ENCODE measurements at regions not wholly inside any gene's neighbourhood (a gene's known extent, or its start where the extent isn't known, plus 50 kb on each side); places are given as distances from the start of the nearest gene placed in this dataset.

GRCh38 chr6:88238901-88239300, 72.8 kb upstream of the CNR1 start:
- TF ChIP-seq EZH2 (IDR thresholded peaks at IDR 0.05; ENCODE audit: borderline replicate concordance, low read depth, low read length, severe bottlenecking) (no peak), CTCF (IDR thresholded peaks at IDR 0.05; ENCODE audit: borderline replicate concordance, extremely low read depth, low read length, poor library complexity, severe bottlenecking) (no peak)
- Histone ChIP-seq H3K4me3 (ENCODE audit: low read depth in 1 of 2, low read length in 2 of 2) (no peak overlapping the region), H2AFZ (ENCODE audit: low read depth, low read length) (no peak overlapping the region), H3K4me2 (ENCODE audit: insufficient read depth, low read length) (no peak overlapping the region), H3K79me2 (ENCODE audit: insufficient read depth, low read length) (no peaks in the 10 kb centered on the region), H4K20me1 (ENCODE audit: insufficient read depth, low read length) (no peaks in the 10 kb centered on the region), H3K9me3 (ENCODE audit: insufficient read depth, low read length, severe bottlenecking) (no peaks in the 10 kb centered on the region), H3K9ac (ENCODE audit: low read depth, low read length) (no peak overlapping the region), H3K27ac (ENCODE audit: low read length) (no peak overlapping the region), H3K36me3 (ENCODE audit: insufficient read depth, low read length) (no peaks in the 10 kb centered on the region), H3K4me1 (ENCODE audit: insufficient read depth, low read length) (no peaks in the 10 kb centered on the region), H3K27me3 (ENCODE audit: insufficient read depth, low read length, poor library complexity) (no peaks in the 10 kb centered on the region)
- ATAC-seq (ENCODE audit: insufficient read depth, low read depth) = no peak
- no peak for DNase-seq

- Histone ChIP-seq H3K9ac (ENCODE audit: low read depth, low read length) (no peak overlapping the region), H3K79me2 (ENCODE audit: insufficient read depth, low read length) (no peaks in the 10 kb centered on the region), H3K36me3 (ENCODE audit: insufficient read depth, low read length) (no peaks in the 10 kb centered on the region), H3K9me3 (ENCODE audit: insufficient read depth, low read length, severe bottlenecking) (no peaks in the 10 kb centered on the region), H3K4me1 (ENCODE audit: insufficient read depth, low read length) (no peaks in the 10 kb centered on the region), H4K20me1 (ENCODE audit: insufficient read depth, low read length) (no peaks in the 10 kb centered on the region), H3K27ac (ENCODE audit: low read length) (no peak overlapping the region), H3K27me3 (ENCODE audit: insufficient read depth, low read length, poor library complexity) (no peaks in the 10 kb centered on the region), H3K4me3 (ENCODE audit: low read depth in 1 of 2, low read length in 2 of 2) (no peak overlapping the region), H2AFZ (ENCODE audit: low read depth, low read length) (no peak overlapping the region), H3K4me2 (ENCODE audit: insufficient read depth, low read length) (no peak overlapping the region)
- TF ChIP-seq CTCF (IDR thresholded peaks at IDR 0.05; ENCODE audit: borderline replicate concordance, extremely low read depth, low read length, poor library complexity, severe bottlenecking) (peak; percentile 27), EZH2 (IDR thresholded peaks at IDR 0.05; ENCODE audit: borderline replicate concordance, low read depth, low read length, severe bottlenecking) (no peak)
- DNase-seq = no peak
- ATAC-seq (ENCODE audit: insufficient read depth, low read depth) = no peak
These were observed 71.9 kb upstream of the CNR1 start for GRCh38 chr6:88238065-88238464.

- no peak for TF ChIP-seq EZH2 (IDR thresholded peaks at IDR 0.05; ENCODE audit: borderline replicate concordance, low read depth, low read length, severe bottlenecking)
- no peak for TF ChIP-seq CTCF (IDR thresholded peaks at IDR 0.05; ENCODE audit: borderline replicate concordance, extremely low read depth, low read length, poor library complexity, severe bottlenecking)
- DNase-seq (no peak), ATAC-seq (ENCODE audit: insufficient read depth, low read depth) (no peak)
- H3K9me3 ChIP-seq (ENCODE audit: insufficient read depth, low read length, severe bottlenecking) = no peaks in the 10 kb centered on the region
- no peaks in the 10 kb centered on the region for H3K36me3 ChIP-seq (ENCODE audit: insufficient read depth, low read length)
- no peak overlapping the region for H3K4me3 ChIP-seq (ENCODE audit: low read depth in 1 of 2, low read length in 2 of 2)
- no peak overlapping the region for H3K27ac ChIP-seq (ENCODE audit: low read length)
- H3K27me3 ChIP-seq (ENCODE audit: insufficient read depth, low read length, poor library complexity) = no peaks in the 10 kb centered on the region
- no peak overlapping the region for H2AFZ ChIP-seq (ENCODE audit: low read depth, low read length)
- no peaks in the 10 kb centered on the region for H3K79me2 ChIP-seq (ENCODE audit: insufficient read depth, low read length)
- H3K4me2 ChIP-seq (ENCODE audit: insufficient read depth, low read length) = no peak overlapping the region
- H3K4me1 ChIP-seq (ENCODE audit: insufficient read depth, low read length) = no peaks in the 10 kb centered on the region
- no peaks in the 10 kb centered on the region for H4K20me1 ChIP-seq (ENCODE audit: insufficient read depth, low read length)
- H3K9ac ChIP-seq (ENCODE audit: low read depth, low read length) = no peak overlapping the region
These were observed 70.6 kb upstream of the CNR1 start for GRCh38 chr6:88236612-88237360.

Data from DND-41 (cell line).